ENCODE measurements at regions not wholly inside any gene's neighbourhood (a gene's known extent, or its start where the extent isn't known, plus 50 kb on each side); places are given as distances from the start of the nearest gene placed in this dataset.
"Not testable (repeated sequence)": the region's sequence is repeated elsewhere in the genome, so short reads cannot be mapped to it uniquely, and the experiment has no call there.

- DNase-seq (ENCODE audit: low read depth in 1 of 2, low spot score in 1 of 2): not testable (repeated sequence)
These were observed 77.4 kb downstream of the LAT start for GRCh38 chr16:29062235-29062634.

GRCh38 chr16:29061467-29061921 lies 76.6 kb downstream of the LAT start:
- not testable (repeated sequence) for DNase-seq (ENCODE audit: low read depth in 1 of 2, low spot score in 1 of 2)

DNA sequence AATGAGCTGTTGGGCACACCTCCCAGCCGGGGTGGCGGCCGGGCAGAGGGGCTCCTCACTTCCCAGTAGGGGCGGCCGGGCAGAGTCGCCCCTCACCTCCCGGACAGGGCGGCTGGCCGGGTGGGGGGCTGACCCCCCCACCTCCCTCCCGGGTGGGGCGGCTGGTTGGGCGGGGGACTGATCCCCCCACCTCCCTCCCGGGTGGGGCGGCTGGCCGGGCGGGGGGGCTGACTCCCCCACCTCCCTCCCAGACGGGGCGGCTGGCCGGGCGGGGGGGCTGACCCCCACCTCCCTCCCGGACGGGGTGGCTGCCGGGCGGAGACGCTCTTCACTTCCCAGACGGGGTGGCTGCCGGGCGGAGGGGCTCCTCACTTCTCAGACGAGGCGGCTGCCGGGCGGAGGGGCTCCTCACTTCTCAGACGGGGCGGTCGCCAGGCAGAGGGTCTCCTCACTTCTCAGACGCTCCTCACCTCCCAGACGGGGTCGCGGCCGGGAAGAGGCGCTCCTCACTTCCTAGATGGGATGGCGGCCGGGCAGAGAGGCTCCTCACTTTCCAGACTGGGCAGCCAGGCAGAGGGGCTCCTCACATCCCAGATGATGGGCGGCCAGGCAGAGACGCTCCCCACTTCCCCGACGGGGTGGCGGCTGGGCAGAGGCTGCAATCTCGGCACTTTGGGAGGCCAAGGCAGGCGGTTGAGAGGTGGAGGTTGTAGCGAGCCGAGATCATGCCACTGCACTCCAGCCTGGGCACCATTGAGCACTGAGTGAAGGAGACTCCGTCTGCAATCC lies 75.4 kb downstream of the LAT start:
- DNase-seq (ENCODE audit: low read depth in 1 of 2, low spot score in 1 of 2): not testable (repeated sequence)

DNA sequence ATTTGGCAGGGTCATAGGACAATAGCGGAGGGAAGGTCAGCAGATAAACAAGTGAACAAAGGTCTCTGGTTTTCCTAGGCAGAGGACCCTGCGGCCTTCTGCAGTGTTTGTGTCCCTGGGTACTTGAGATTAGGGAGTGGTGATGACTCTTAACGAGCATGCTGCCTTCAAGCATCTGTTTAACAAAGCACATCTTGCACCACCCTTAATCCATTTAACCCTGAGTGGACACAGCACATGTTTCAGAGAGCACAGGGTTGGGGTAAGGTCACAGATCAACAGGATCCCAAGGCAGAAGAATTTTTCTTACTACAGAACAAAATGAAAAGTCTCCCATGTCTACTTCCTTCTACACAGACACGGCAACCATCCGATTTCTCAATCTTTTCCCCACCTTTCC lies 74.7 kb downstream of the LAT start:
- not testable (repeated sequence) for DNase-seq (ENCODE audit: low read depth in 1 of 2, low spot score in 1 of 2)
